B cell (primary cell): ENCODE measurements at regions not wholly inside any gene's neighbourhood (a gene's known extent, or its start where the extent isn't known, plus 50 kb on each side); places are given as distances from the start of the nearest gene placed in this dataset.

ENCODE experiments used
- ATAC-seq: fragments of 200-7000 bp; cut with Tn5 transposase; one replicate; pipeline ENCODE4 v1.10.0; 2021; ENCODE audit warnings: low read depth, mild to moderate bottlenecking, moderate number of reproducible peaks, moderate library complexity
- CTCF ChIA-PET: fragments of 350-600 bp; sonication (Branson Sonifier 250); formaldehyde crosslinking; loops from one replicate; lab custom pipeline; 2021; ENCODE audit warnings: antibody characterized with exemption, inconsistent platforms; lab: Charles Lee
- POLR2A ChIA-PET: fragments of 350-600 bp; sonication (Branson Sonifier 250); formaldehyde crosslinking; loops from one replicate; lab custom pipeline; 2021; ENCODE audit warnings: antibody characterized with exemption; lab: Charles Lee
- DNase-seq: peaks from one replicate; pipeline ENCODE4 v3.0.0; 2013
- H2AFZ ChIP-seq: 2 replicates; pipeline ENCODE4 v1.6.1; 2012; ENCODE audit warnings: mild to moderate bottlenecking, low read depth, low read length; ENCODE audit not compliant: insufficient read depth, poor library complexity, severe bottlenecking
- H3K27ac ChIP-seq, 2 donors: 1 replicate in 1 of 2; 2 replicates in 1 of 2; pipeline ENCODE4 v1.5.1; 2012 to 2013; ENCODE audit warnings: low read length in 2 of 2, mild to moderate bottlenecking in 2 of 2, moderate library complexity in 1 of 2
- H3K27me3 ChIP-seq, 4 experiments: fragments of 200-600 bp in 1 of 4; sonication (generic) in 1 of 4; replicated peaks in 1 of 4; 1 replicate in 2 of 4; 2 replicates in 2 of 4; pipeline versions ENCODE4 v1.6.1 to v1.7.0; 2013 to 2016; ENCODE audit warnings: low read length in 3 of 4, mild to moderate bottlenecking in 2 of 4, mixed read lengths in 1 of 4, moderate library complexity in 1 of 4; ENCODE audit not compliant: insufficient read depth in 4 of 4, control insufficient read depth in 3 of 4; ENCODE audit errors: control extremely low read depth in 1 of 4
- H3K36me3 ChIP-seq, 2 experiments: replicated peaks in 1 of 2; 1 replicate in 1 of 2; 2 replicates in 1 of 2; pipeline versions ENCODE4 v1.6.1 to v1.7.1; 2013; ENCODE audit warnings: low read length in 1 of 2; ENCODE audit not compliant: insufficient read depth in 2 of 2, control insufficient read depth in 1 of 2; ENCODE audit errors: control extremely low read depth in 1 of 2, extremely low read depth in 1 of 2
- H3K4me1 ChIP-seq, 2 donors: fragments of 200-600 bp in 1 of 2; sonication (generic) in 1 of 2; 1 replicate in 1 of 2; 2 replicates in 1 of 2; pipeline versions ENCODE4 v1.5.1 to v1.6.1; 2013 to 2017; ENCODE audit warnings: low read length in 2 of 2; ENCODE audit not compliant: control insufficient read depth in 2 of 2, insufficient read depth in 2 of 2
- H3K4me2 ChIP-seq: replicated peaks from 2 replicates; pipeline ENCODE3; 2012; ENCODE audit warnings: mild to moderate bottlenecking, low read depth, low read length; ENCODE audit not compliant: poor library complexity, severe bottlenecking
- H3K4me3 ChIP-seq, 5 experiments: fragments of 200-600 bp in 1 of 5; sonication (generic) in 1 of 5; 1 replicate in 3 of 5; 2 replicates in 2 of 5; pipeline versions ENCODE4 v1.5.1 to v1.7.0; 2011 to 2016; ENCODE audit warnings: low read length in 4 of 5, mild to moderate bottlenecking in 4 of 5, low read depth in 2 of 5, control low read depth in 1 of 5, moderate library complexity in 1 of 5; ENCODE audit not compliant: insufficient read depth in 1 of 5; ENCODE audit errors: control extremely low read depth in 1 of 5, extremely low read depth in 1 of 5
- H3K79me2 ChIP-seq: fragments of 200-600 bp; sonication (generic); one replicate; pipeline ENCODE4 v1.6.0; 2016; ENCODE audit warnings: low read length; ENCODE audit not compliant: control insufficient read depth, insufficient read depth
- H3K9ac ChIP-seq: fragments of 200-600 bp; sonication (generic); 2 replicates; pipeline ENCODE4 v1.6.1; 2017; ENCODE audit warnings: mild to moderate bottlenecking, low read length, moderate library complexity
- H3K9me3 ChIP-seq, 3 donors: one replicate each; pipeline versions ENCODE4 v1.6.1 to v1.7.1; 2013; ENCODE audit warnings: low read length in 2 of 3; ENCODE audit not compliant: control insufficient read depth in 2 of 3, insufficient read depth in 1 of 3; ENCODE audit errors: control extremely low read depth in 1 of 3
- H4K20me1 ChIP-seq: 2 replicates; pipeline ENCODE4 v1.6.0; 2012; ENCODE audit warnings: mild to moderate bottlenecking, low read length; ENCODE audit not compliant: insufficient read depth, control insufficient read depth, poor library complexity, severe bottlenecking
- H3K27ac Mint-ChIP-seq: one replicate; pipeline ENCODE4 v1.8.0; 2021; ENCODE audit warnings: mixed read lengths
- H3K27me3 Mint-ChIP-seq: one replicate; pipeline ENCODE4 v1.8.0; 2021; ENCODE audit warnings: mixed read lengths
- H3K4me1 Mint-ChIP-seq: one replicate; pipeline ENCODE4 v1.8.0; 2021; ENCODE audit warnings: mixed read lengths
- H3K4me3 Mint-ChIP-seq: one replicate; pipeline ENCODE4 v1.8.0; 2021; ENCODE audit warnings: mixed read lengths
- H3K9me3 Mint-ChIP-seq: one replicate; pipeline ENCODE4 v1.8.0; 2022; ENCODE audit warnings: mixed read lengths; ENCODE audit not compliant: insufficient read depth
- EZH2 ChIP-seq: IDR thresholded peaks from 2 replicates; pipeline ENCODE4 v1.6.1; 2012; ENCODE audit warnings: borderline replicate concordance, low read depth, mild to moderate bottlenecking, moderate library complexity, low read length; ENCODE audit not compliant: insufficient read depth, poor library complexity, severe bottlenecking
- WGBS: methylation state at CpG from one replicate; pipeline ENCODE4 v1.1.5; 2013; ENCODE audit warnings: missing lambda C conversion rate; ENCODE audit not compliant: insufficient coverage; 5-methylcytosine and 5-hydroxymethylcytosine counted together
- intact Hi-C: fragments of 100-400 bp; cut with micrococcal nuclease; formaldehyde crosslinking; loops from one replicate; pipeline ENCODE4 v1.10.0; 2022
- TF ChIP-seq, protein P1 (sequence below): fragments of 200-600 bp; IDR thresholded peaks from one replicate; pipeline ENCODE4 v1.8.0; 2022; ENCODE audit warnings: antibody characterized with exemption, mild to moderate bottlenecking

DNA sequence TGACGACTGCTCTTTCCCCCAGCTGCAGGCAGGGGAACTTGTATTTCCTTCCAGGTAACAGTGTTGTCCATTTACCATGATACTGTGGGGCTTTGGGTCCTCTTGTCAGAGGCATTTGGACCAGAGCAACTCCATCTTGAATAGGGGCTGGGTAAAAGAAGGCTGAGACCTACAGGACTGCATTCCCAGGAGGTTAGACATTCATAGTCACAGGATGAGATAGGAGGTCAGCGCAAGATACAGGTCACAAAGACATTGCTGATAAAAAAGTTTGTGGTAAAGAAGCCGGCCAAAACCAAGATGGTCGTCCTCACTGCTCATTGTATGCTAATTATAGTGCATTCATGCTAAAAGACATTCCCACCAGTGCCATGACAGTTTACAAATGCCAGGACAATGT, 249.5 kb downstream of the SLC4A3 start:
- DNase-seq (no peak), ATAC-seq (no peak)
- H2AFZ ChIP-seq: no peak overlapping the region
- no peak overlapping the region for H3K4me3 Mint-ChIP-seq
- H3K27ac ChIP-seq: no peak overlapping the region
- H3K9ac ChIP-seq: no peak overlapping the region
- H3K79me2 ChIP-seq: no peaks in the 10 kb centered on the region
- intact Hi-C loops: no loop called here
- H3K27ac Mint-ChIP-seq: no peak overlapping the region
- H3K27me3 ChIP-seq: no peaks in the 10 kb centered on the region
- H3K9me3 ChIP-seq: no peaks in the 10 kb centered on the region
- POLR2A ChIA-PET: no interaction called here
- WGBS: 100% methylated on average over 1 of the region's 4 CpGs
- no peaks in the 10 kb centered on the region for H3K36me3 ChIP-seq
- H3K9me3 Mint-ChIP-seq: no peaks in the 10 kb centered on the region
- CTCF ChIA-PET: no interaction called here
- no peaks in the 10 kb centered on the region for H4K20me1 ChIP-seq
- H3K27me3 Mint-ChIP-seq: no peaks in the 10 kb centered on the region
- H3K4me3 ChIP-seq: no peak overlapping the region
- TF ChIP-seq, protein P1, sequence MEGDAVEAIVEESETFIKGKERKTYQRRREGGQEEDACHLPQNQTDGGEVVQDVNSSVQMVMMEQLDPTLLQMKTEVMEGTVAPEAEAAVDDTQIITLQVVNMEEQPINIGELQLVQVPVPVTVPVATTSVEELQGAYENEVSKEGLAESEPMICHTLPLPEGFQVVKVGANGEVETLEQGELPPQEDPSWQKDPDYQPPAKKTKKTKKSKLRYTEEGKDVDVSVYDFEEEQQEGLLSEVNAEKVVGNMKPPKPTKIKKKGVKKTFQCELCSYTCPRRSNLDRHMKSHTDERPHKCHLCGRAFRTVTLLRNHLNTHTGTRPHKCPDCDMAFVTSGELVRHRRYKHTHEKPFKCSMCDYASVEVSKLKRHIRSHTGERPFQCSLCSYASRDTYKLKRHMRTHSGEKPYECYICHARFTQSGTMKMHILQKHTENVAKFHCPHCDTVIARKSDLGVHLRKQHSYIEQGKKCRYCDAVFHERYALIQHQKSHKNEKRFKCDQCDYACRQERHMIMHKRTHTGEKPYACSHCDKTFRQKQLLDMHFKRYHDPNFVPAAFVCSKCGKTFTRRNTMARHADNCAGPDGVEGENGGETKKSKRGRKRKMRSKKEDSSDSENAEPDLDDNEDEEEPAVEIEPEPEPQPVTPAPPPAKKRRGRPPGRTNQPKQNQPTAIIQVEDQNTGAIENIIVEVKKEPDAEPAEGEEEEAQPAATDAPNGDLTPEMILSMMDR: no peak
- TF ChIP-seq EZH2: no peak
- H3K4me2 ChIP-seq: no peak overlapping the region
- no peaks in the 10 kb centered on the region for H3K4me1 Mint-ChIP-seq
- H3K4me1 ChIP-seq: no peaks in the 10 kb centered on the region

DNA sequence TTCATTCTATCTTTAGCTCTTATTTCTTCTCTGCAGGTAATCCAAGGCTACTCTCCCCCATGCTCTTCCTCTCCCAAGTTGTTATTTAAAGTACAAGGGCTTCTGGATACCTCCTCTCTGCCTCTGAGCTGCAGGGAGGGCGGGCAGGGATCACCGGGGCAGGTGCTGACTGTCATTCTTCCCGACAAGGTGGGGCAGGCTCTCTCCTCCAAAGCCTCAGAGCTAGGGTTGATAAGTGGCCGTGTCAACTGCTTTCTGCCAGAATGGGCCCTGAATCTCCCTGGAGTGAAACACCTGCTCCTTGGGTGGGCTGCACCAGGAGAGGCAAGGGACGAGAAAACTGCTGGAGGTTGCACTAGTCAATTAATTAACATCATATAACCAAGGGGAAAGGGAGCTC, 250.3 kb downstream of the SLC4A3 start:
- H3K4me2 ChIP-seq: no peak overlapping the region
- no peaks in the 10 kb centered on the region for H3K36me3 ChIP-seq
- no peaks in the 10 kb centered on the region for H3K4me1 ChIP-seq
- H4K20me1 ChIP-seq: no peaks in the 10 kb centered on the region
- H3K9me3 ChIP-seq: peaks cover 0 to 3% (median 0%) of the 10 kb centered on the region in 3 donors
- no peak for ATAC-seq
- intact Hi-C loops: no loop called here
- CTCF ChIA-PET: no interaction called here
- Mint-ChIP-seq H3K27me3 (no peaks in the 10 kb centered on the region), H3K4me1 (no peaks in the 10 kb centered on the region), H3K9me3 (no peaks in the 10 kb centered on the region), H3K4me3 (no peak overlapping the region), H3K27ac (no peak overlapping the region)
- TF ChIP-seq, protein P1: no peak
- no peak for TF ChIP-seq EZH2
- no peak overlapping the region for H3K27ac ChIP-seq
- WGBS: 95% methylated on average over 4 of the region's 5 CpGs
- no peak overlapping the region for H3K9ac ChIP-seq
- POLR2A ChIA-PET: no interaction called here
- DNase-seq: no peak
- H3K79me2 ChIP-seq: no peaks in the 10 kb centered on the region
- no peaks in the 10 kb centered on the region for H3K27me3 ChIP-seq
- H3K4me3 ChIP-seq: no peak overlapping the region
- no peak overlapping the region for H2AFZ ChIP-seq
